BJ (cell line): ENCODE measurements at regions not wholly inside any gene's neighbourhood (a gene's known extent, or its start where the extent isn't known, plus 50 kb on each side); places are given as distances from the start of the nearest gene placed in this dataset.

Experiments
- CTCF ChIA-PET: fragments of 350-600 bp; formaldehyde crosslinking; extraction: SDS; loops from one replicate; lab custom pipeline; 2021; ENCODE audit warnings: antibody characterized with exemption, inconsistent platforms; lab: Yijun Ruan, JAX
- POLR2A ChIA-PET: fragments of 300-600 bp; sonication (Branson Sonifier 250); formaldehyde crosslinking; extraction: SDS; loops from one replicate; lab custom pipeline; 2021; ENCODE audit warnings: antibody characterized with exemption; lab: Charles Lee
- DNase-seq: peaks from one replicate; pipeline ENCODE4 v3.0.0-alpha.2; 2011; ENCODE audit warnings: low read depth
- H3K27me3 ChIP-seq: 2 replicates; pipeline ENCODE4 v1.6.0; 2011; ENCODE audit warnings: low read length; ENCODE audit not compliant: control insufficient read depth, insufficient read depth
- H3K36me3 ChIP-seq: 2 replicates; pipeline ENCODE4 v1.5.1; 2011; ENCODE audit warnings: low read length; ENCODE audit not compliant: control insufficient read depth, insufficient read depth
- H3K4me3 ChIP-seq: 2 replicates; pipeline ENCODE4 v1.5.1; 2011; ENCODE audit warnings: low read depth, mild to moderate bottlenecking, control low read depth, low read length
- TF ChIP-seq, protein P1 (sequence below): IDR thresholded peaks from 2 replicates; pipeline ENCODE4 v1.5.1; 2011; ENCODE audit warnings: low read depth, mild to moderate bottlenecking, control low read depth, inconsistent platforms, low read length, moderate library complexity; ENCODE audit not compliant: insufficient read depth

DNA sequence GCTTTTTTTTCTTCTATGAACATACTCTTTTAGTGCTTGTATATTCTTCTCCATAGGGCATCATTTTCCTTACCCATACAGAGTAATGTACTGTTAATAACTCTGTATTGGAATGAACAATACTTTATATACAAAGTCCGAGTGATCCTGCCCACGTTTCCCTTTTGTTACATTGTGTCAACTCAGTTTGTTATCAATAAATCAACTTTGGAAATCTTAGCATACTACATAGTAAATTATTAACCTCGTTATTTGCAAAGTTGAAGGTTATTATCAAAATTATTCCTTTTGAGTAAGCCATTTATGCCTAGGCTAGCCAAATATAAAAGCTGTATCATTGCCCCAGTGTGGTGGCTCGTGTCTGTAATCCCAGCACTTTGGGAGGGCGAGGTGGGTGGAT, 937.4 kb upstream of the TMPRSS15 start:
- DNase-seq: no peak
- no peak overlapping the region for H3K4me3 ChIP-seq
- CTCF ChIA-PET: no interaction called here
- POLR2A ChIA-PET: no interaction called here
- TF ChIP-seq, protein P1, sequence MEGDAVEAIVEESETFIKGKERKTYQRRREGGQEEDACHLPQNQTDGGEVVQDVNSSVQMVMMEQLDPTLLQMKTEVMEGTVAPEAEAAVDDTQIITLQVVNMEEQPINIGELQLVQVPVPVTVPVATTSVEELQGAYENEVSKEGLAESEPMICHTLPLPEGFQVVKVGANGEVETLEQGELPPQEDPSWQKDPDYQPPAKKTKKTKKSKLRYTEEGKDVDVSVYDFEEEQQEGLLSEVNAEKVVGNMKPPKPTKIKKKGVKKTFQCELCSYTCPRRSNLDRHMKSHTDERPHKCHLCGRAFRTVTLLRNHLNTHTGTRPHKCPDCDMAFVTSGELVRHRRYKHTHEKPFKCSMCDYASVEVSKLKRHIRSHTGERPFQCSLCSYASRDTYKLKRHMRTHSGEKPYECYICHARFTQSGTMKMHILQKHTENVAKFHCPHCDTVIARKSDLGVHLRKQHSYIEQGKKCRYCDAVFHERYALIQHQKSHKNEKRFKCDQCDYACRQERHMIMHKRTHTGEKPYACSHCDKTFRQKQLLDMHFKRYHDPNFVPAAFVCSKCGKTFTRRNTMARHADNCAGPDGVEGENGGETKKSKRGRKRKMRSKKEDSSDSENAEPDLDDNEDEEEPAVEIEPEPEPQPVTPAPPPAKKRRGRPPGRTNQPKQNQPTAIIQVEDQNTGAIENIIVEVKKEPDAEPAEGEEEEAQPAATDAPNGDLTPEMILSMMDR: no peak
- no peaks in the 10 kb centered on the region for H3K27me3 ChIP-seq
- H3K36me3 ChIP-seq: no peaks in the 10 kb centered on the region

DNA sequence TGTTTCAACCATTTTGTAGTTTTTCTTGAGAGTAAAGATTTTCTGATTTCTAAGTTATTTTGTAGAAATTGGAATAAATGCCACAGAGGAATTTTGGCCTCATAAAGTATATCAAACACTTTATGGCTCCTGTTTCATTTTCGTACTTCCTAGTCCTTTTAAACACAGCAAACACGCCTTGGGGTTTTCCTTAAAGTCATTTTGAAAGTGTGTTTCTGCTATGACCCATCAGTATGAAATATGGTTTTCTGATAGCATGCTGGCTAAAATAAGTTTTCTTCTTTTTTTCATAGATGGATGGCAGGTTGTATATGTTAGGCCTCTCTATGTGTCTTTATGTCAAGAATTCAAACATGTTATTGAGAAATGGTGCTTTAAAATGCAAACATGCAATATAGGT, 940.1 kb upstream of the TMPRSS15 start:
- TF ChIP-seq, protein P1: no peak
- no peaks in the 10 kb centered on the region for H3K36me3 ChIP-seq
- POLR2A ChIA-PET: no interaction called here
- CTCF ChIA-PET: no interaction called here
- no peak overlapping the region for H3K4me3 ChIP-seq
- H3K27me3 ChIP-seq: no peaks in the 10 kb centered on the region
- DNase-seq: no peak

DNA sequence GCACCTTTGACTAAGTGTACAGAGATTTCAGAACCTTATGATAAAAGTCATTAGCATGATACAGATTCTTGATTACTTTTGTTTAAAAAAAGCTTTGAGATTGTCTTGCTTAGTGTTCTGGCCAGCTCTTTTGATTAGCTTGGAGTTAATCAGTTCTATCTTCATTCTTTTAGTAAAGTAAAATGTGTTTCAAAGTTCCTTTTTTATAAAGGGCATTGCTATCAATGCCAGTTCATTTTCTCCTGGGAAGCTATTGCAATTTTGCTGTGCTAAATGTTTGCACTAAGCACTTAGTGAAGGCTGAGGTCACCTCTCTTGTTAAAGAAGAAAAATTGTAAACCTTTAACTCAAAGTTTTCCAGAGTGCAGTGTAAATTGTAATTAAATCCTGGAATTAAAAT, 946.7 kb upstream of the TMPRSS15 start:
- TF ChIP-seq, protein P1: no peak
- Histone ChIP-seq H3K4me3 (no peak overlapping the region), H3K27me3 (no peaks in the 10 kb centered on the region), H3K36me3 (no peaks in the 10 kb centered on the region)
- DNase-seq: no peak
- ChIA-PET CTCF (no interaction called here), POLR2A (no interaction called here)

- CTCF ChIA-PET: no interaction called here
- no peak for DNase-seq
- Histone ChIP-seq H3K4me3 (no peak overlapping the region), H3K36me3 (no peaks in the 10 kb centered on the region), H3K27me3 (no peaks in the 10 kb centered on the region)
- TF ChIP-seq, protein P1: no peak
- POLR2A ChIA-PET: no interaction called here
Measured at GRCh38 chr21:19353256-19353655, 949.7 kb upstream of the TMPRSS15 start.

- POLR2A ChIA-PET: no interaction called here
- CTCF ChIA-PET: no interaction called here
- Histone ChIP-seq H3K27me3 (no peaks in the 10 kb centered on the region), H3K36me3 (no peaks in the 10 kb centered on the region), H3K4me3 (no peak overlapping the region)
- DNase-seq: no peak
- TF ChIP-seq, protein P1: no peak
Measured at GRCh38 chr21:19368944-19369343, 965.4 kb upstream of the TMPRSS15 start.
